GM21619 (cell line): ENCODE measurements at regions not wholly inside any gene's neighbourhood (a gene's known extent, or its start where the extent isn't known, plus 50 kb on each side); places are given as distances from the start of the nearest gene placed in this dataset.

Experiments
- ATAC-seq: cut with Tn5 transposase; IDR thresholded peaks from one replicate; pipeline ENCODE4 v1.9.1; 2021; ENCODE audit not compliant: unreplicated experiment

DNA sequence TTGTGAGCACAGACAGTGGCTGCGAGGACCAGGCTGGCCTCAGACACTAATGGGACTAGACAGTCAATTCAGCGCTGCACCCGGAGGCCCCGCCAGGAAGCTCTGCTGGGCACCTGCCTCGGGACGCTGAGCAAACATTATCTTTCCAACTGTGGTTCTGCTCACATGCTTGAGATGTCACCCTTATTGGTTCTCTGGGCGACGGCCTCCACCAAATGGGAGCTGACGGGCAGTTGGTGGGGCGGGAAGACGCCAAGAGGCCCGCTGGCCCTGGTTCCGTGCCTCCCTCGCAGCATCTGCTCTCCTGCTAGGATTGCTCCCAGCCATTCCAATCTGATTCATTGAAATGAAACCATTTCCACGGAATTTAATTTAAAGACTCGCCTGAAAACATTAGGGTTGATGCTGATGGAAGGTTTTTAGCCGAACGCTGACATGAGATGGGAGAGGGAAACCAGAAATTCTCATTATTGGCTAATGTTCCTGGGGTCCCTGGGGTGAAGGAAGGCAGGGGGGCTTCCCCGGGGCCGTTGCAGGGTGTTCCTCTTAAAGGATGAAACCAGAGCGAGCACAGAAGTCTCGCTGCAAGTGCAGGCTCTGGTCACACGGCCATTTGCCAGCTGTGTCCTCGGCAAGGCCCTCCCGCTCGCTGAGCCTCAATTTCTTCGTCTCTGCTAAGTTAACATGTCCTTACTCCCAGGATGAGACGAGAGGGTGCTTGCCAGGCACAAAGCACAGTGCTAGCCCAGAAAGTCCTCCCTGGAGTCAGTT, 512.2 kb downstream of the NPHP4 start:
- ATAC-seq, result no peak

DNA sequence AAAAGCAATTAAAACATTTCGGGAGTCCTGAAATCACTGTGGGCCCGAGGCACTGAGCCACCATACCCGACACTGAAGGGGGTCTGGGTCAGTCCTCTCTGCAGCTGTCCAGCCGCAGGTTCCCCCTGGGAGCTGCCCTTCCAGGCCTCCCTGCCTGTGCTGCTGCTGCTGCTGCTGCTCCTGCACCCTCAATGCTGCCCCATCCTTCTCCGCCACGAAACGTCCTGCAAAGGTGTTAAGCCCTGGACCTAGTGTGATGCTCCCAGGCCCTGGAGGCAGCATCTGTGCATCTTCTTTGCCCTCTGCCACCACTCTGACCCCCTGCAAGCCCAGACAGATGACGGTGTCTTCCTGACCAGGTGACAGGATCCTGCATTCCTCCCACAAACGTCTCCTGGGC, 513.3 kb downstream of the NPHP4 start:
- ATAC-seq, result no peak

DNA sequence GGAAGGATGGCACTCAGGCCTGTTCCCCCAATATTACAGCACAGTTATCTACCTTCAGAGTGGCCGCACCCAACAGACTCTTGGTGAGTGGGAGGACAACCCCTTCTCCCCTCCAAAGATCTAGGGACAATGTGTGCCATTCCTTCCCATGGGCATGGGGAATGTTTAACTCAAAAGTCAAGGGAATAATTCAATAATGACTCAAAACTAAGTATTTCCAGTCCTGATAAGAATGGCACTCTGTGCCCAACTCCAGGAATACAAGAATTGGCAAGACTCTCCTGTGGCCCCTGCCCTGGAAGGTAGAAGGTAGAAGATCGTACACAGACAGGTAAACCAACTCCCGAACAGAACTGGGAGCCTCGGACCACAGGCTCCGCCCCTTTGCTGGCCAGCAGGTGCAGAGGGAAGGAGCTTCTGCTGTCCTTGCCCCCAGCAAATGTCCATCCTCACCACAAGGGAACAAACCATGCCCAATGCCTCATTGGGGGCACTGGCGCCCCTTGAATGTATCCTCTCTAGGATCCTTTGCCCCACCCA, 514.0 kb downstream of the NPHP4 start:
- no peak for ATAC-seq

DNA sequence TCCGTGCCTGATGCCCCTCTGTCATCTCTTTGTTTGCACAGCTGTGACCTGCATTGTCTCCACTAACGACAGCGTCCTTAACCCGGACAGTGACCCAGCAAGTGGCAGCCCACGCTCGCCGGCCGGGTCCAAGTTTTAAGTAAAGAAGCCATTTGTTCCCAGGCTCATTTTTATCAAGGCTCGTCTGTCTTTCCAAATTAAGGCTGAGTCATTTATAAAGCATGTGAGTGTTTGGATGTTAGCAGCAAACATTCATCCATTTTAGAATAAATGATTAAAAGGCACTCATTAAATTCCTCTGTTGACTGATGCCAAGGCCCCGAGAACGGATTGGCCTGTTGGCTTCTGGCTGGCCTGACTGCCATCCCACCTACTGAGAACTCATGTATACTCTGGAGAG, 514.5 kb downstream of the NPHP4 start:
- no peak for ATAC-seq

DNA sequence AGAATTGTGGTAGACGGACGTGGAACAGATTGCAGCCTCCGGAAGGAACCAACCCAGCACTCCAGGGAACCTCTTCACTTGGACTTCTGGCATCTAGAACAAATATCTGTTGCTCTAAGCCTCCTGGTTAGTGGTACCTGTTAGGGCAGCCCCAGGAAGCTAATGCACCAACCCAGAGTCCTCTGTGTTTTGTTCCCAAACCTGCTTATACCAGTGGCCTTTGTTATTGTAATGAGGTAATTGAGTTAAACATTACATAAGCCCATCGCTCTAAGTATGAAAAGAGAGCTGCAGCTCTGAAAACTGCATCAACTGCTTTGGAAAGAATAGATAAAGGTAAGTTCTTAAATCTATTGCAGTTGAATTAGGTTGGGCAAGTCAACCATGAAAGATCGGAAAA, 516.7 kb downstream of the NPHP4 start:
- no peak for ATAC-seq

DNA sequence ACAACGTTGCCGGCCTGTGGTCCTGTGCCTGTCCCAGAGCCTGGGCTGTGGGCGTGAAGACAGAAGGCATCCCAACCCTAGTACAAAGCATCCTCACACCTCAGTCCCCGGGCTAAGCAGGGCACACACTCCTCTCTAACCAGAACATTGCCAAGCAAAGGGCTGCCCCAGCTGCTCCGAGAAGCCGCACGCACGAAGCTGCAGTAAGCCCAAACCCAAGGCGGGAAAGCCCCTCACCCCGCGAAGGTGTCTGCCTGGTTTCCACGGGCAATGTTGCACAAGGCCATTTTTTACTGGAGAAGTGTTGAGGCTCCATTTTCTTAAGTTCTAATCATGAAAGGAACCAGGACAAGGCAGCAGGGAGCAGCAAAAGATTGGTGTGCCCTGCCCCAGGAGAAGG, 519.0 kb downstream of the NPHP4 start:
- no peak for ATAC-seq

DNA sequence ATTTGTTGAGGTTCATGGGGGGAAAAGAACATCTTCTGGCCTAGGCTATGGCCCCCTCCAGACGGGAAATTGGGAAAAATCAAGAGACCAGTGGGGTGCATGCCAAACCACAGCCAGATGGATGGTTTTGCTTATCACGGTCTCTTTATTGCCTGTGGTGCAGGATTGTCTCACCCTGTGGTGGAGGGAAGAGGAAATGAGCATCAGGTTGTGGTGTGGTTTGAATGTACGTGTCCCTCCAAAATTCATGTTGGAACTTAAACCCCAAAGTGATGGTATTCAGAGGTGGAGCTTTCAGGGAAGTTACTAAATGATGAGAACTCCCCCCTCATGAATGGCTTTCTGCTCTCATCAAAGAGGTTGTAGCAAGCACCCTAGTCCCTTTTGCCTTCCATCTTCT, 525.7 kb downstream of the NPHP4 start:
- no peak for ATAC-seq

DNA sequence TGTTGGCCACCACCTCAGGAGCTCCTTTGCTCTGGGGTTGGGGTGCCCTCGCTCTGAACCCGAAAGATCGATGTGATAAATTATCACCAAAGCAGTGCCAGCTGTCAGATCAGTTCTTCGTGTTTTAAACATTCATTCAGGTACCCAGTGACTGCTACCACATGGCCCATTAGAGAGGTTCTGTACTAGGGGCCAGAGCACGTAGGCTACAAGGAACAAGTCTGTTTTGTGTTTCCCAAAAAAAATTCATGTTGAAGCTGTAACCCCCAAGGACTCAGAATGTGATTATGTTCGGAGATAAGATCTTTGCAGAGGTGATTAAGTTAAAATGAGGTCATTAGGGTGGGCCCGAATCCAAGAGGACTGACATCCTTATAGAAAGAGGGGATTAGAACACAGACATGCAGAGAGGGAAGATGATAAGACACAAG, 526.9 kb downstream of the NPHP4 start:
- no peak for ATAC-seq

DNA sequence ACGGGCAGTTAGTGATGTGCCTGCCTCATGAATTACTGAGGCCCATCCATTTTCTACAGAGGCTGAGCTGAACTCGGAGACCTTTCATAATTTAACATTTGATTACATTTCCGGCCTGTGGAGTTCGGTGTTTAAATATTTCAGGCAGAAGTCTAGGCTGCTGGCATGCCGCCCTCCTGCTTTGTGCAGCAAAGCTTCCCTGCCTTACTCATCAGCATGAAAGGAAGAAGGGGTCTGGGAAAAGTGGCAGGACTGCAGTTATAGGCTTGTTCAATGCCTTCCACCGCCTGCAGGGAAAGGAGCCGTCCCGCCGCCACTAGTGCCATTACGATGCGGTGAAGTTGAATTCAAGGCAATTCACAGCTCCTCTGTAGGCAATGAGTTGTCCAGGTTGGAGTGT, 527.9 kb downstream of the NPHP4 start:
- ATAC-seq, result no peak

DNA sequence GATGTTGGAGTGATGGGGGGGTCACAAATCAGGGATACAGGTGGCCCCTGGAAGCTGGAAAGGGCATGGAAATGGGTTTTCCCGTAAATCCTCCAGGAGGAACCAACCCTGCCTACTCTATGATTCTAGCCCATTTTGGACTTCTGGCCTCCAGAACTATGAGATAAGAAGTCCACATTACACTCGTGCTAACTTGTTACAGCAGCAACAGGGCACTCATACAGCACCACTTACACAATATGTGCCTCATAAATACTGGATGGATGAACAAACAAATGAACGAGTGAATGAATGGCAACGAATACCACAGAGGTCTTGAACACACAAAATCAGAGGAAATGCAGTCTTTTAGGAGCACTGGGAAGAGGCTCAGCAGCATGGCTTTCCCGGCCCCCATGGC, 531.3 kb downstream of the NPHP4 start:
- ATAC-seq, result no peak

DNA sequence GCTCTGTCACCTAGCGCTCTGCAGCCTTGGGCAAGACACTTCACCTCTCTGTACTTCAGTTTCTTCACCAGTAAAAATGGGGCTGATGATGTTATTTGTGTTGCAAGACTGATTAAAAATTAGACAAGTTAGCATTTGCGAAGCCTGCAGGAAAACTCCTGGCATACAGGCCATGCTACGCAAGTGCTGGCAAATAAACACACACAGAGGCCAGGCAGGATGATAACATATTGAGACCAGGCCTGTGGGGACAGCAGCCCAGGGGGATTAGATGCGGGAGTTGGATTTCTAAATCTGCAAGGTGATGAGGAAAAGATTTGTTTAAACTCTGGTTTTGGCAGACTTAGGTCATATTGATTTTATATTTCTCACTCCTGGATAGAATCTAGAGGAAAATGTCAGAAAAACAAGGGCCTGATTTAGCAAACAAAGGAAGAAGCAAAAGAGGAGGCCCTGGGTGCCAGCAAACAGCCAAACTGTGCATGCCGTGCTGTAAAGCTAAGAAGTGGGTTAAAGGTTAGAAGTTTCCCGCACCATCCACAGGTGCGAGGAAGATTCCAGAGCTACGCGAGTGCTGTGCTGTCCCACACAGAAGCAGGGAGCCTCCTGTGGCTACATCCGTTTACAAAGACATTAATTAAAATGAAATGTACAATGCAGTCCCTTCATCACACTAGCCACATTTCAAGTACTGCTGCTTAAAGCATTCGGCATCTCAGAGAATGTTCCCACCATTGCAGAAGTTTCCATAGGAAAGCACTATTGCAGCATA, 532.2 kb downstream of the NPHP4 start:
- no peak for ATAC-seq

DNA sequence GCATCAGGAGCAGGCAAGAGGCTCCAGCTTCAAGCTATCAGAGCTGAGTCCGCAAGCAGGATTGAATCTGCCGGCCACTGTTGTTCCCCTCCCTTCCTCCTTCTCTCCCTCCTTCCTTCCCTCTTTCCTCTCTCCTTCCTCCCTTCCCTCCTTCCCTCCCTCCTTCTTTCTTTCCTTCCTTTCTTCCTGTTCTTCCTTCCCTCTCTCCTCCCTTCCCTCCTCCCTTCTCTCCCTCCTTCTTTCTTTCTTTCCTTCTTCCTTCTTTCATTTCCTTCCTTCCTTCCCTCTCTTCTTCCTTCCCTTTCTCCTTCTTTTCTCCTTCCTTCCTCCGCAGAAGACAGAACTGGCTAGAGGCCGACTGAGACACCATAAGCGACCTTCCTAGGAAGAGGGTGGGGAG, 534.0 kb downstream of the NPHP4 start:
- no peak for ATAC-seq

DNA sequence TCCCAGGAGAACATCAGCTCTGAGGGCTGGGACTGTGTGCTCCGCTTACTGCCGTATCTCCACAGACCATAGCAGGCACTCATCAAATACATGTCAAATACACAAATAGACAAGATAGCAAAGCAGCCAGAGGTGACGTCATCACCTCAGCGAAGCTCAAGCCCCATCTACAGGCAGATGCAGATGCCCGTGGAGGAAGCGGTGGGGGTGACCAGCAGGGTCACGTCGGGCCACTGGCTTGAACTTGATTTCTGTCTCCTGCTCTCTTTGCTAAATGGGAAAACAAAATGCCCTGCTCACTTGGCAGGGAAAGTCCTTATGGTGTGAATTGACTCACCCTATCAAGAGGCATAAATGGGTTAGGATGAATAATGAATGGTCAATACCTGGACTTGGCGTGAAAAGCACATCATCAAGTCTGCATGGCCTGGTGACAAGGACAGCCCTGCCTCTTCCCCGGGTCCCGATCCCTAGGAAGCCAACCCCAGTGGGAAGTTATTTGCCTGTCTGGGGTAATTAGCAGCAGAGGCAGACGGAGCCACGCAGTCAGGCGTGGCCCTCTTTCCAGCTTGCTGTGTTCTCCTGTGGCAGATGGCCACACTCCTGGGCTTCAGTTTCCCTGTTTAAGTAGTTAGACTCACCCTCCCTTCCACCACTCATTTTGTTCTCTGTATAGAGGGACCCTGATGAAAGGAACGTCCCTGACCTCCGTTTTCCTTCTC, 536.0 kb downstream of the NPHP4 start:
- no peak for ATAC-seq

DNA sequence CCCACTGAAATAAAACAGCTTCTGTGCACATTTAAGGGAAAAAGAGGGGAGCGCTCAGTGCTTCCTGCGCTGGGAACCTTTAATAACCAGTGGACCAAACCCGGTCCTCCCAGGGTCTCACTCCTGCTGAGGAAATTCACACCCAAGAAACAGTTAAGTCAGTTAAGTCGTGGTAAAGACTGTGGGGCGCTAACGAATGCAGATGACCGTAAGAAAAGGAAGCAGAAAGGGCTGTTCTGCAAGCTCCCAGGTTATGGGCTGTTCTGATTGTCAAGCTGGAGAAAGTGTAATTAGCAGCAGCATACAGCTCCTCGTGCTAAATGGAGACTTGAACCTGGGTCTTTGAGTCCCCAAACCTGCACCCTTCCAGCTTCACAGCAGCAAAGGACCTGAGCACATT, 536.6 kb downstream of the NPHP4 start:
- no peak for ATAC-seq

DNA sequence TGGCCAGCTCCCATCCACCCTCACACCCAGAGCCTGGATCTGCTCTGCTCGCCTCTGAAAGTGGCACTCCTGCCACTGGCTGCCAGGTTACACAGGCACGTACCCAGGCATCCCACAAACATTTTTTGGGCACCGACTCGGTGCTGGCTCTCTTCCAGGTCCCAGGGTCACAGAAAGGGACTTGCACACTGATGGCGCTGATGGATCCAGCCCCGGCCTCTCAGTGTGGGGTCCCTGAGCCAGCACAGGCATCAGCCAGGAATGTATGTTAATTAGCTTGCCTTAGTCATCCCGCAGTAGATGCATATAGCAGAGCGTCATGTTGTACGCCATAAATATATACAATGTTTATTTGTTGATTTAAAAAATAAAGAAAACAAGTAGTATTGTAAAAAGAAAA, 537.2 kb downstream of the NPHP4 start:
- ATAC-seq, result no peak

DNA sequence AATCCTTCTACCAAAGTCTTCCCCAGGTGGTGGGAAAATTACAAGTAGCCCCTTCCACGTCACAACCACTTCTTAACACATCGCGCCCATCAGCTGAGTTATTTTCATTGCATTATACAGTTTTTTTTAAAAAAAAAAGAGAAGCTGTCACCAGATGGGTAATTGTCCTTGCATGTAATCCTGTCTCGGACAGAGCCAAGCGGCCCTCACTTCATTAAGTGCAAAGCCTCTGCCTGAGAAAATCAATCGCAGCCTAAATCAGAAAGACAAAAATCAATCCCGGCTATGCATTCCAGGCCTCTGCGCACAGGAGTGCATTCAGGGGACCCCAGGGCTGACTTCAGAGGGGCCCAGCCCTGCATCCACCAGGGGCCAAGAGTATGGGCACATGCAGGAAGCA, 538.9 kb downstream of the NPHP4 start:
- ATAC-seq, result no peak

DNA sequence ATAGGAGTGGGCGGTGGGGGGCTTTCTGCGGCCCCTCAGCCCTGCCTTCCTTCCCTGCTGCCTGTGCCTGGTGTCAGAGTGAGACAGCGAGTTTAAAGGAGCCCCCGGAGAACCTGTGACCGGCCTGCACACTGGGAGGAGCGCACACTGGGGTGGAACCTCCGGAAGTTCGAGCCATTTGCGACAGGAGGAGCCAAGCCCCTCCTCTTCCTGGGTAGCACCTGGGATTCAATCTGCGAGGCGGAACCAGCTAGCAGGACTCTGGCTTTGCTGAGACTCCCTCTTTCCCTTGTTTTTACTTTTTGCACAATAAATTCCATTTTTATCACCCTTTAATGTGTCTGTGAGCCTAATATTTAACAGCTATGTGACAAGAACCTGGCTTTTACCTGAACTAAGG, 540.6 kb downstream of the NPHP4 start:
- ATAC-seq, result no peak

DNA sequence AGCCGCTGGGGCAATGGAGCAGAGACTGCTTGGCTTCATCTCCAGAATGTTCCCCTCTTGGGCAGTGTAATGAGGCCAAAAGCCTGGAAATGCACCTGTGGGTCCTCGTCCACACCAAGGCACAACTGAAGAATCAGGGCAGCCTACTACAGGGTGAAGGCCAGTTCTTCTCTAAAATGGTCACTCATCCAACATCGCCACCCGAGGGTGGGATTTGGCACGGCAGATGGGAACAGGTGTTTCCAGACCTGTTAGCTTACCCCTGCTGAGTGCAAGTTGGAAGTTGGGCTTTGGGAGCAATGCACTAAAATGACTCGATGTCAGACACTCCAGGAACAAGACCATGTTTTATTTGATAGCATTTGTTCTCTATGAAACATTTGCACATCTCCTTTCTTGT, 543.7 kb downstream of the NPHP4 start:
- ATAC-seq, result no peak

DNA sequence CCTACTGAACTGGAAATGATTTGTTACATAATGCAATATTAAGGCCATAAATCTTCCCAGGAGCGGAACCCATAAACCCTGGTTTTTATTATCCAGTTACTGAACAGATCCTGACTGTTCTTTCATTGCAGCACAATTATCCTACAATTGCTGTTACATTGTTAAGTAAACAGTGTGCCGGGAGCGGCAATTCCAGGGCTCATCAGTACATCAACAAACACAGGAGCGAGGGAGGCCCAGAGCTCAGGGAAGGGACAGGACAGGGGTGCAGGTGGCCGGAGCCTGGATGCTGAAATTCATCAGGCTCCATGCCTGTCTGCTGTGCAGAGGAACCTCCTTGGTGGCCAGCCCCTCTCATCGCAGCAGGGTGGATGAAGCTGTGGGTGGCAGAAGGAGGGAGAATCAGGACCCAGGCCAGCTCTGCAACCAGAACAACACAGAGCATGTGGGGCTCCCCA, 544.7 kb downstream of the NPHP4 start:
- no peak for ATAC-seq

DNA sequence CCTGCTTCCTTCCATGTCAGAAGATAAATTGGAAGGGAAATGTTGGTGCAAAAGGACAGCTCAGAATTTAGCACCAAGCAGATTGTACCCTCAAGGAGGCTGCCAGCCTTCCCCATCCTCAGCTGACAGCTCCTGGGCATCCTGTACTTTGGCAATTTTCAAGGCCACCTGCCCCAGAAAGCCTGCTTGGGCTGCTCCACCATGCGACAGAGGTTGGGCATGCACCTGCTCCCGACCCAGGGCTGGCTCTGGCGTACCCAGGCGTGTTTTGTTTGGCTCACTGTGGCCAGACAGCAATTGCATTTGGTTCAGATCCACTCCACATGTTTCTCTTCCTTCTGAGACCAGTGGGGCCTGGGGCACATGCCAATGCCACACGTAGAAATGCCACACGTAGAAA, 547.8 kb downstream of the NPHP4 start:
- ATAC-seq, result no peak

DNA sequence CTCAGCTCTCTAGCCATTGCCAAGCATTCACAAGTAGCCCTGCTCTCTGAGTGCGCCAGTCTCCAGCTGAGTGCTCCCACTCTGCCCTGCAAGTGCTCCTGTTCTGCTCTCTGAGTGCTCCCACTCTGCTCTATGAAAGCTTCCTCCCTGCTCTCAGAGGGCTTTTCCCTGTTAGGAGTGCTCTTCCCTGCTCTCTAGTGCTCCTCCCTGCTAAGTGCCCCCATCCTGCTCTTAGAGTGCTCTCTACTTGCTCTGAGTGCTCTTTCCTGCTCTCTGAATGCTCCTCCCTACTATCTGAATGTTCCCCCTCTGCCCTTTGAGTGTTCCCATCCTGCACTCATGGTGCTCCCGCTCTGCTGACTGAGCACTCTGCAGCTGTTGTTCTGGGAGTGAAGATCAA, 555.4 kb downstream of the NPHP4 start:
- ATAC-seq, result no peak

DNA sequence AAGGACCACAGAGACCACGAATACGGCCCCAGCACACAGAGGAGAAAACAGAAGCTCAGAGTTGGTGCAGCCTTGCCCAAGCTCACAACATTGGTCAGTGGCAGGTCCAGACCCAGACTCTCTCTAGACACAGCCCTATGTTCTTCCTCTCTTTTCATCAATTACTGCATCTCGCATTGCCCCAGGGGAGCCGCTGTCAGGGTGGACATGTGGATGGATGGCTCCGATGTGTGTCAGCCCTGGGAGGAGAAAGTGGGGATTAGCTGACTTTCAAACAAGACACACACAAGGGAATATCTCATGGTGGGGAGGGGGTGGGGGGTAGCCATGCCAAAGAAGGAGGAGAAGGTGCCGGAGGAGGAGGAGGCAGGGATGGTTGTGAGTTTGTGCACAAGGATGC, 556.8 kb downstream of the NPHP4 start:
- ATAC-seq, result no peak
